GOT3 (cell line): ENCODE measurements at regions not wholly inside any gene's neighbourhood (a gene's known extent, or its start where the extent isn't known, plus 50 kb on each side); places are given as distances from the start of the nearest gene placed in this dataset.
"Not testable (repeated sequence)": the region's sequence is repeated elsewhere in the genome, so short reads cannot be mapped to it uniquely, and the experiment has no call there.

Experiments used
- DNase-seq: peaks from one replicate; lab custom pipeline; 2025; ENCODE audit warnings: mixed read lengths; lab: John Stamatoyannopoulos, UW

GRCh38 chr2:140178234-140178633, 1398.0 kb upstream of the NXPH2 start:
- no peak for DNase-seq

DNA sequence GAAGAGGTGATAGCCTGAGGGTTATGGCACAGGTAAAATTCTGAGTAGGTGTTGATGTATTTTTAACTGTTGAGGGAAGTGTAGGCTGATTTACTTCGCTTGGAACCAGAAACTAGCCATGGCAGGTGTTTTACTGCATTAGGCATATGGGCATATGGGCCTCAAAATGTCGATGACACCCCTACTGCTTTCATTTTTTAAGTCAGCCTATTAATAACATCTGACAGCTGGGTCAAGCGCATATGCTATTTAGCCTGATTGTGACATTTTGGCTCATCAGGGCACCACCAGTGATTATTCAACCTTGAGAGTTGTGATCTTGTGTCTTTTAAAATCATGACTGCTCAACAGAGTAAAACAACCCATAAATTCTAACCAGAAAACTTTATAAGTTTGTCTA, 1396.9 kb upstream of the NXPH2 start:
- no peak for DNase-seq

DNA sequence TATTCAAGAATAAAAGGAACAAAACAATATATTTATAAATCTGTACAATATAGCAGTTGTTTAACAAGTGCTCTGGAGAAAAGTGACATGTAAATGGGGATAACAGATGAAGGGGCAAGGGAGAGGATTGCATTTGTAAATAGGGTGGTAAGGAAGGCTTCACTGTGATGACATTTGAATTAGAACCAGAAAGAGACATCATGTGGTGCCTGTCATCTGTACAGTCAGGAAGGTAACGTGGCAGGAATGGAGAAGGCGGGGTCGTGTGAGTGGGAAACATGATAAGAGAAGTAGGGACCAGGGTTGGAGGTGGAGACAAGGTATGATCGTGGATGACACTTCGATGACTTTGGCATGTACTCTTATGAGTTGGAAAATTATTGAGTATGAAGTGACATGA, 1393.6 kb upstream of the NXPH2 start:
- DNase-seq = no peak

- no peak for DNase-seq
These were observed 1384.3 kb upstream of the NXPH2 start for GRCh38 chr2:140164449-140164848.

- no peak for DNase-seq
These were observed 1378.1 kb upstream of the NXPH2 start for GRCh38 chr2:140158259-140158658.

GRCh38 chr2:140157816-140158215, 1377.6 kb upstream of the NXPH2 start:
- DNase-seq = no peak

DNA sequence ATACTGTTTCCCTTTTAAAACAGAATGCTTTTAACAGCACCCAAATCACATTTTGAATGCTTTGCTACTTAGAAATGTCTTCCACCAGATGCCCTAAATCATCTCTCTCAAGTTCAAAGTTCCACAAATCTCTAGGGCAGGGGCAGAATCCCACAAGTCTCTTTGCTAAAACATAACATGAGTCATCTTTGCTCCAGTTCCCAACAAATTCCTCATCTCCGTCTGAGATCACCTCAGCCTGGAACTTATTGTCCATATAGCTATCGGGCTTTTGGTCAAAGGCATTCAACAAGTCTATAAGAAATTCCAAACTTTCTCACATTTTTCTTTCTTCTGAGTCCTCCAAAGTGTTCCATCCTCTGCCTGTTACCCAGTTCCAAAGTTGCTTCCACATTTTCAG, 1374.5 kb upstream of the NXPH2 start:
- no peak for DNase-seq

GRCh38 chr2:140154271-140154670, 1374.1 kb upstream of the NXPH2 start:
- no peak for DNase-seq

- DNase-seq = no peak
These were observed 1364.4 kb upstream of the NXPH2 start for GRCh38 chr2:140144611-140145010.

GRCh38 chr2:140138736-140139135, 1358.5 kb upstream of the NXPH2 start:
- DNase-seq = no peak

DNA sequence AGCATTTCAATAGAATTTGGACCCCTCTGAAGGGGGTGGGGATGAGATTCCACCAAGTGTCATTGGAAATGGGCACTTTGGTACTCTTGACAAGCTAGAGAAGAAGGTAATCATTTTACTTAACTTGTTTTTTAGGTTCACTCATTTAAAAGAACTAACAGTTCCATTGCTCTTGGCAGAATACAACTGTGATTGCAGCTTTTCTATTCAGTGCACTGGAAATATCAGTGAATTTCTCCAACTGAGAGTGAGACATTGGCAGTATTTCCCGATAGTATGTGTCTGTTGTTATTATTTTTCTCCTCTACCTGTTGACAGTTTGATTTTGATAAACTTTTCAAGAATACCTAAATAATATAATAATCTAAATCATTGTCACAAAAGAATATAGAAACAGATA, 1356.7 kb upstream of the NXPH2 start:
- DNase-seq = no peak

GRCh38 chr2:140136366-140136765, 1356.2 kb upstream of the NXPH2 start:
- DNase-seq = no peak

DNA sequence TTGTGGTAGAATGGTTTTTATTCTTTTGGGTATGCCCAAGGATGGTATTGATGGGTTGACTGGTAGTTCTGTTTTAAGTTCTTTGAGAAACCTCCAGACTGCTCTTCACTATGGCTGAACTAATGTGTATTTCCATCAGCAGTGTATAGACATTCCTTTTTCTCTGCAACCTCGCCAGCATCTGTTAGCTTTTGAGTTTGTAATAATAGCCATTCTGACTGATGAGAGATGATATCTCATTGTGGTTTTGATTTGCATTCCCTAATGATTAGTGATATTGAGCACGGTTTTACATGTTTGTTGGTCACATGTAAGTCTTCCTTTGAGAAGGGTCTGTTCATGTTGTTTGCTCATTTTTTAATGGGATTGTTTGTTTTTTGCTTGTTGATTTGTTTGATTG, 1348.7 kb upstream of the NXPH2 start:
- DNase-seq = no peak

GRCh38 chr2:140122001-140122400, 1341.8 kb upstream of the NXPH2 start:
- no peak for DNase-seq

- DNase-seq = no peak
These were observed 1337.2 kb upstream of the NXPH2 start for GRCh38 chr2:140117386-140117785.

GRCh38 chr2:140108706-140109475, 1328.7 kb upstream of the NXPH2 start:
- no peak for DNase-seq

DNA sequence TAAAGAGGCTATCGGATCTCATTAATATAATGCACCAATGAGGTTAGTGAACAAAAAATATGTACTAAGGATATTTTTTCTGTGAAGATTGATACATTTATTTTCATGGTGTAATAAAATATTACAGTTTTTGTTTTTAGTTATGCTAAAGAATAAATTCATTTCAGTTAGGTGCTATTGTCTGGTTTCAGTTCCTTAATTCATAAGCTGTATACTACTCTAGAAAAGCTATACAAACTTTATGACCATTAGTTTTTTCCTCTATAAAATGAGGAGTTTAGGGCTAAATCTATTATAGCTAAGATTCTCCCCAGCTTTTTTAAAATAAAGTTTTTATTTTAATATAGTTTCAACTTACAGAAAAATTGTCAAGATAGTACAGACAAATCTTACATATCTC, 1311.7 kb upstream of the NXPH2 start:
- no peak for DNase-seq

- DNase-seq = no peak
These were observed 1306.8 kb upstream of the NXPH2 start for GRCh38 chr2:140086964-140087363.

DNA sequence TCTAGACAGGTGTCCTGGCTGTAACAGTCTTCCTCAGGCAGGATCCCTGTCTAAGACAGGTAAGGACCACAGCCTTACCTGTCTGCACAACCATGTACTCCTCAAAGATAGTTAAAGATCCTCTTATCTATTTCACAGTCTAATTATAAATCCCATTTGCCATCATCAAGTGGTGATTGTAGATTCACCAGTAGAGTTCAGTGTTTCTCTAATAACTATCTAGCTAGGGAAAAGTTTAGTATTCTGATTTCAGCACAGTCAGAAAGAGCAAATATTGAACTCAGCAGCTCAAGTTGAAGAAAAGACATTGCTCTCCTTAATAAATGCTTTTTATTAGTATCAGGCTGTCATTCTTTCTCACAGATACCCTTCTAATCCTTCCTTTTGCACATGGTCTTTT, 1305.5 kb upstream of the NXPH2 start:
- no peak for DNase-seq

DNA sequence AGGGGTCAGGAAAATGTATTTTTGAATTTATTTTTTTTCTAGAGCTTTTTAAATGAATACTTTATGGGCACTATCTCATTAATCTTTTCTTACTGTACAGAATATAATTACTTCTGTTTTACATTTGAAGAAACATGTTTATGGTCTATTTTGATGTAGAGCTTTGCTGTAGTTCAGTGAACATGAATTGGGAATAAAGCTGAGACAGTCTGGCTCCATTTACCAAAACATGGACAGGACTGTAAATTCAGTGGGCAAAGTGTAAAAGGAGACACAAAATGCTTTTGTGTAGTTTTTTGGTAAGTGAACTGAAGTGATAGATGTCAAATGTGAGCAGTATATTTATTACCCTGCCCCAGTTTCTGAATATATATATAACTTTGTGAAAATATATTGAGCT, 1298.8 kb upstream of the NXPH2 start:
- DNase-seq = no peak

GRCh38 chr2:140076164-140076563, 1296.0 kb upstream of the NXPH2 start:
- DNase-seq = no peak

DNA sequence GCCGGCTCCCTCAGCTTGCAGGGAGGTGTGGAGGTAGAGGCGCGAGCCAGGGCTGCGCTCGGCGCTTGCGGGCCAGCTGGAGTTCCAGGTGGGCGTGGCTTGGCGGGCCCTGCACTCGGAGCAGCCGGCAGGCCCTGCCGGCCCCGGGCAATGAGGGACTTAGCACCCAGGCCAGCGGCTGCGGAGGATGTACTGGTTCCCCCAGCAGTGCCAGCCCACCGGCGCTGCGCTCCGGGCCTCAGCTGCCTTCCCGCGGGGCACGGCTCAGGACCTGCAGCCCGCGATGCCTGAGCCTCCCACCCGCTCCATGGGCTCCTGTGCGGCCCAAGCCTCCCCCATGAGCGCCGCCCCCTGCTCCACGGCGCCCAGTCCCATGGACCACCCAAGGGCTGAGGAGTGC, 1293.6 kb upstream of the NXPH2 start:
- DNase-seq = not testable (repeated sequence)

DNA sequence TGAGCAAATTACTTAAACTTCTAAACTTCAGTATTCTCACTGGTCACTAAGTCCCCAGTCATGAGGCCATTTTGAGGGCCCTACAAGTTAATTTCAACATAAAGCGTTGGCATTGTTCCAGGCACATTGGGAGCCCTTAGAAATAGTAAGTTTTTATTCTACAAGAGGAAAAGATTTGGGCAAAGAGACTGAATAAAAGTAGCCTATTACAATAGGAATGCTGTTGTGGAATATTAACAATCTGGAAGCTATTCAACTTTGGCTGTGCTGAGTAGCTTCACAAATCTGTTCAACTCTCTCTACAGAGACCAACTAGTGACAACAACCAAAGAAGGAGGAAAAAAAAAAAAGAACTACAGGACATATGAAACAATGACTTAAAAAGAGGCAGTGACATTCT, 1287.5 kb upstream of the NXPH2 start:
- DNase-seq = no peak

DNA sequence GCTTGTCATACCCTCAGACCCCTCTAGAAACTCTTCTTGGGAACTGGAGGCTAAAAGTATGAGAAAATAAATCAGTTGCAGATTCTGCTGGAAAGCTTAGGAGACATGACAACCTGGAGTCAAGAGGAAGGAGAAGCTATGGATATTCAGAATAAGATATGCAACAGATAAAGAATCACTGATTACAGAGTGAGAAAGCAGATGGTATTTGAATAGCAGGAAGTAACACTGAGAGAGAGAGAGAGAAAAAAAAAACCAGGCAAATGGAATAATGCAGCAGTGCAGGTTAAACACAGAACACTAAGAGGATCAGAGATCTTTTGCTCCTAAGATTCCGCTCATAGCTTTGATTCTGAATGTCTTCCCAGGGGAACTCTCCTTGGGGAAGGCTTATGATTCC, 1284.1 kb upstream of the NXPH2 start:
- DNase-seq = no peak
